HG02870 (cell line): ENCODE measurements at regions not wholly inside any gene's neighbourhood (a gene's known extent, or its start where the extent isn't known, plus 50 kb on each side); places are given as distances from the start of the nearest gene placed in this dataset.
A peak's percentile ranks its signal among the peaks of the same experiment; 100 is the strongest.

ENCODE experiments used
- ATAC-seq: cut with Tn5 transposase; IDR thresholded peaks from one replicate; pipeline ENCODE4 v1.9.1; 2021; ENCODE audit warnings: mild to moderate bottlenecking, moderate library complexity; ENCODE audit not compliant: unreplicated experiment

DNA sequence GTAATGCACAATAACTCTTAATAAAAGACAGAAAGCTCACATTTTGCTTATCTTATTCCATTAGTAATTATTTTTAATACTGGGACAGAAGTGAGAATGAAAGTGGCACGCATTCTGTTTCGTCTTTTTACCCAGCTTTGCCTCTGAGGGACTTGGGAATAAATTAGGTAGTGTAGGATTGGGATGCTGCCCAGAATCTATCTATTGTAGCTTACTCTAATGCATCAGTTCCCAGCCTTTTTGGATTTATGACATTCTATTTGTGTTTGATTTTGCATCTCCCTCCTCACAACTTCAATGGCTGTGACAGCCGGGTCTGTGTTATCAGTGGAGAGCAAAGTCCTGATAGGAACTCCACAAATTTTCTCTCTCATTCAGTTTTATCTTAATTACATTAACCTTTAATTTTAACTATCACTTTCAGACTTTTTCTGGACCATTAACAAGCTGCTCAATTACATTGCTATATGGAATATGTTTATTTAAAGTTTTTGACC lies 62.9 kb upstream of the TULP4 start:
- ATAC-seq: no peak

DNA sequence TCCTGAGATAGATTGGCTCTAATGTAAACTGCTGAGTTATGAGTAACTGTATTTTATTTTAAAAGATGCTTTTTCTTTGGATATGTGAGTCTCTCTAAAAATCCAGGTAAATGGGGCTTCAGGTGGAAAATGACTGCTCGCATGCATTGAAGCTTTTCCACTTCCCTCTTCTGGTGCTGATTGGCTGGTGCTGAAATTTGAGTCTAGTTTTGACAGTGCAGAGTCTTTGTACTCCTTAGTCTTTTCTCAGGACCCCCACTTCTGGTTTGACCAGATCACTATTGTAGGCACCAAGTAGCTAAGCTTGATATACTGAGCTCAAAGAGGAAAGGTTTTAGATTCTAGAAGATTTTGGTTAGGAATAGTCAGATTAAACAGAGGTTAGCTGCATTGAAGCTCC lies 60.7 kb upstream of the TULP4 start:
- peak; percentile 45 for ATAC-seq

DNA sequence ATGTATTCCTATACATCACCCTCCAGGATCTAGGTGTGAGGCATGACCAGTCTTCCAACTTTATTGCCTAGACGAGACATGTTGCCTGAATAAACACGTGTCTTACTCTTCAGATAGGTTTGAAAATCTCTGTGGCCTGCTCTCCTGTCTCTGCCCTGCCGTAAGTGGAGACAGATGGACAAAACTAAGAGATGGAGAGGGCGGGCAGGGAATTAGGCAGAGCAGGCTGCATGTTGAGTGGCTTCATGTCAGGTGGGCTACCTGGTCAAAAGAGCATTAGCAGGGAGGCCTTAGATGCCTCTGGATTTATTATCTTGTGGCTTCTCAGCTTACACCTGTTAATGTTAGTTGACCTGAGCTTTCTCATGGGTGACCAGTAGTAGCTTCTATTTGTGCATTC lies 59.0 kb upstream of the TULP4 start:
- no peak for ATAC-seq

DNA sequence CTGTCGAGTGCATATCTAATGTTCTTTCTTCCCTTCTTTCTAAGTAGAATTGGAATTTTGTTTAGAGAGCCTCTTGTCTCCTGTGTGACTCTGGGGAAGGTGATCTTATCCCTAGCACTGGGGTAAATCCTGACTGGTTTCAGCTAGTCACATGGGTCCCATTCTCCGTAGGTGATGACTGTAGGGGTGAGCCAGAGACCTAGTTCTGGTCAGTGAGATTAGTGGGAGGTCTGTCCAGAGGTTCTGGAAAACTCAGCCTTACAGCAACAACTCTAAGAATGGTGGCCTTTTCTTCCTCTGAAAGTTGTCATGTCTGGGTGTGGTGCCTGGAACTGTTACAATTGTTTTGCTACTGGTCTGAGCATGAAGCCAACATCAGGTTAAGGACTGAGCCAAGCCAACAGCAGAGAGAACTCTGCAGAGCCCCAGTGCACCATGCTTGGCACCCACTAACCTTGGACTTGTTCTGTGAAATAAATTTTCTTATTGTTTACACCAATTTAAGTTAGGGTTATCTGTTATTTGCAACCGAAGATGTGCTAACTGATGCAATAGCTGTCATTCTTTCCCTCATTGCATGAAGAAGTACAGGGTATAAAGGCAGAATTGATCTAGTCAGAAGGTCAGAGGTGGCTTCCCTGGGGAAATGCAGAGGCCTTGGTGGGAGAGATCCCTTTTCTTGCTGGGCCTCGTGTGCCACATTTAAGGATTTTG lies 56.8 kb upstream of the TULP4 start:
- ATAC-seq: no peak

DNA sequence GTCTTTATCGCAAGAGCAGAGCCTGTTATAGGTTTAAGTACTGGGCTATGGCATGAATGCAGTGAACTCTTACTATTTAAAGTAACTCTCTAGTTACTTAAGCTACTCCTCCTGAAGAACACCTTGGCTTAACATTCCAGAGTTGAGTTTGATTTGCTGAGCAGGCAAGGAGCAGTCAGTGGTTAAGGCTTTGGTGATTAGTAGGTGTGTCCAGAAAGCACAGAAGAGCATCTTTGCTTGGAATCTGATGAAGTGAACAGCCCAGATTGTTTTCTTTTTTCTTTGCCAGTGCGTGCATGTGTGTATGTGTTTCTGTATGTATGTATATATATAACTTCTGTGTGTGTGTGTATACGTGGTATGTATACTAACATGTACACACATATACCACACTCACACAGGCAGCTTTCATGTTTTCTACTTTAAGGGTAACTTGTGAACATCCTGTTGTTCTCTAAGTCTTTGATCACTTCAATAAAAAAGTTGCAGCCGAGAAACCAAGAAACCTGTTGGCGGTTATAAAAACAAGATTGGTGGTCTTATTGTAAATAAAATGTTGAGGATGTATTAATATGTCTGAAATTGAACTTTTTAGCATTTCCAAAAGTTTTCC lies 56.2 kb upstream of the TULP4 start:
- ATAC-seq: no peak

DNA sequence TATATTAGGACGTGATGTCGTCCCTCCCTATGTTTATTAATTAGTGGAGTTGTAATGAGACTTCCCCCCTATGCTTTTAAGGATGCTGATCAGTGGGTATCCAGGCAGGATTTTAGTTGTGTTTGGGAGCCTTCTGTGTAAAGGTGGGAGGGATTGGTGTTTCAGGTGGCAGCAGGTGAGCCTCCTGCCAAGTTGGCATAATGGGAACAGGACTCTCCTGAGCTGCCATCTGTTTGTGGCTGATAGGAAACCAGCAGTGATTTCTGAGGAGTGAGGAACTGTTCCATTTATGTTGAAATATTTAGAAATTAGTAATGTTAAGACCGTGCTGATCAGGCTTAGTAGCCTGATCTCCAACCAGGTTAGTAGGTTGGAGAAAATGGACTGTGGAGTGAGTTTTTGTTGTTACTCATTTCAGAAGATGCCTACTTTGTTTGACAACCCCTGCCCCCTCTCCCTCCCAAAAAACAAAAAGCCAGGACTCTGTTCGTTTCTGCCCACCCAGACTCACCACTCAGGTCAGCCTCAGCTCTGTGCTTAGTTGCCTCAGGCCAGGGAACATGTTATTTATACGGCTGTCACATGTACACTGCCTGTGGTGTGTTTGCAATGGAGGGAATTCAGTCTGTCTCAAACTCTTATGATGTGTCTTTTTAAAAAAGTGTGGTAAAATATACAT lies 55.4 kb upstream of the TULP4 start:
- no peak for ATAC-seq

DNA sequence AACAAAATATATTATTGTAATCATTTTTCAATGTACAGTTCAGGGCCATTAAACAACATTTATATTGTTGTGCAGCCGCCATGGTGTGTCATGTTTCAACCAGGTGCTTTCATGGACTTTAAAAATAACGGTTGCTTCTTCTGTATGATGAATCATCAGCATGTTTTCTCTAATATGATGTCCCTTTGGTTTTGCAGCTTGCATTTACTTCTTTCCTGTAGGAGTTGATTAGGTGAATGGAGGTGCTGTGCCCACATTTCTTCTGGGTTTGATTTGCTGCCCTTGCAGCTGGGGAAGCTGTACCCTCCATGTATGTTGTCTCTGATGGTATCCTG lies 54.9 kb upstream of the TULP4 start:
- ATAC-seq: no peak

DNA sequence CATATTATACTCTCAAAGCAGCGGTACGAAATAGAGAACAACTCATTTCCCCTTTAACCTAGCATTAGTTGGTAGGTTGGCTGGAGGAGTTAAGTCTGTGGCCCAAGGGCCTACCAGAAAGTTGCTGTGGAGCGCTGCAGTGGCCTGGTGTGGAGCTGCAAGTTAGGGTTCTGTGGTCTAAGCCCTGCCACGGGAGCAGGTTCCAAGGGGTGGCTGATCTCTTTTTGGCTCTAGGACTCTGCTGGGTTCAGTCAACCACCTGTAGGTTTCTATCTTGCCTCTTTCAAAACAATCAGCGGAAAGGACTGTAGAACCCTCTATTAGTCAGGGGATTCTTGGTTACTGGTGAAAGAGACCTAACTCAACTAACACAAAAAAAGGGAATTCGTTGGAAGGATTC lies 54.5 kb upstream of the TULP4 start:
- ATAC-seq: no peak

DNA sequence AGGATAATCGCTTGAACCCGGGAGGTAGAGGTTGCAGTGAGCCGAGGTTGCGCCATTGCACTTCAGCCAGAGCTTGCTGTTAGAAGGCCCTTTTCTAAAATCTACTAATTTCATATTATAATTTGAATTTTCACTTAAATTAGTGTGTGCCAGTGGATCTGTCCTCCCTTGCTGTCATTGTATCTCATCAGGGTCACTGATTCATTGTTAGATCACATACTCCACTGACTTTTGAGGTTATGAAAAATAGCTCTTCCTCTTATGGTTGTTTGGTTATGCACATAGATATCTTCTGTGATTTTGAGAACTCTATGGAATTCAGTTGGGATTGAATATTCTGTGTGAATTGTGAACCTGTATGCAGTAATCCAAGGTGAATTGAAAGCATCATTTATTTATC lies 53.1 kb upstream of the TULP4 start:
- no peak for ATAC-seq

DNA sequence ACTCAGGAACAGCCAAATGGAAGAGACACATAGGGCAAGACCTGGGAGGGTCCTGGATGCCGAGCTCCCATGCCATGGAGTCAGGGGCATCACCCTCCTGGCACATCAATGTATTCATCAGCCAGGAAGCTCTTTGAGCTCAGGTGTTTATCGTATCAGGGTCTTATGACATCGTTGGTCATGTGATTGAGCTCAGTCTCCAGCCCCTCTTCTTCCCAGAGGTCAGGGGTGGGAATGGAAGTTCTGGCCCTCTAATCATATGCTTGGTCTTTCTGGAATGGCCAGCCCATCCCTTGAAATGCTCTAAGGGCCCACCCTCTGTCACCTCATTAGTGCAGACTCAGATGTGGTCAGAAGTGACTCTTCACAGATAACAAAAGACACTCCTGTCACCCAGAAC lies 52.4 kb upstream of the TULP4 start:
- ATAC-seq: no peak

DNA sequence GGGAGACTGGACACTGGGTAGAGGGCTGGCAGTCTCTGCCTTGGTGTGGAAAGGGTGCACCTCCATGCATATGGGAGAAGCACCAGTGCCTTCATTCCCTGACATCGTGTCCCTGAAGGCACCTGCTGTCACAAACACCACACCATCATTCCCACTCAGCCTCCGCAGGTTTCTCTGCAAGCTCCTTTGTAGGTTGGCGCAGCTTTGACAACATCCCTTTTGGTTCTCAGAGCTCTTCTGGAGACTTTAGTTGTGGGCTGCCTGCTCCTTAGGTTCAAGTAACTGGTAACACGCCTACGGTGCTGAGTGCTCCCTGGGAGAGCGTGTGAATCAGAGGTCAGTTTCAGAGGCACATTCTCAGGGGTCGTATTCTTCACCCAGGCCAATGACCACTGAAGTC lies 50.2 kb upstream of the TULP4 start:
- ATAC-seq: no peak
